ENCODE measurements at regions not wholly inside any gene's neighbourhood (a gene's known extent, or its start where the extent isn't known, plus 50 kb on each side); places are given as distances from the start of the nearest gene placed in this dataset.
"Not testable (repeated sequence)": the region's sequence is repeated elsewhere in the genome, so short reads cannot be mapped to it uniquely, and the experiment has no call there.

GRCh38 chr1:120264564-120264963, 88.2 kb upstream of the SEC22B start:
- WGBS (ENCODE audit: extremely low coverage, insufficient coverage, low lambda C conversion rate): no CpG with 5 or more reads among the region's 6 CpGs
- not testable (repeated sequence) for H3K9ac ChIP-seq (ENCODE audit: low read length); H3K4me2 ChIP-seq (ENCODE audit: low read length); H2BK5ac ChIP-seq (ENCODE audit: low read length); H3K4ac ChIP-seq (ENCODE audit: low read depth, low read length); H3K79me2 ChIP-seq (ENCODE audit: control insufficient read depth, insufficient read depth, low read length); H4K5ac ChIP-seq (ENCODE audit: low read length); H3K56ac ChIP-seq (ENCODE audit: low read length); H3K23ac ChIP-seq (ENCODE audit: low read length); H2BK120ac ChIP-seq (ENCODE audit: low read depth, low read length); H3K4me3 ChIP-seq (ENCODE audit: low read length); H3K79me1 ChIP-seq (ENCODE audit: low read length); H3K4me1 ChIP-seq (ENCODE audit: control insufficient read depth, low read depth, low read length); H4K8ac ChIP-seq (ENCODE audit: low read depth, low read length); H3K27ac ChIP-seq (ENCODE audit: low read depth, low read length); H2AK5ac ChIP-seq (ENCODE audit: low read length); H3K18ac ChIP-seq (ENCODE audit: low read length); H3K36me3 ChIP-seq (ENCODE audit: control insufficient read depth, insufficient read depth, low read length); H3K27me3 ChIP-seq (ENCODE audit: insufficient read depth, low read length, poor library complexity); DNase-seq; H2BK15ac ChIP-seq (replicated peaks; ENCODE audit: low read depth)

- not testable (repeated sequence) for H3K4ac ChIP-seq (ENCODE audit: low read depth, low read length); H4K5ac ChIP-seq (ENCODE audit: low read length); H3K4me2 ChIP-seq (ENCODE audit: low read length); H3K79me2 ChIP-seq (ENCODE audit: control insufficient read depth, insufficient read depth, low read length); H3K27me3 ChIP-seq (ENCODE audit: insufficient read depth, low read length, poor library complexity); DNase-seq; H4K8ac ChIP-seq (ENCODE audit: low read depth, low read length); H3K9ac ChIP-seq (ENCODE audit: low read length); H2BK120ac ChIP-seq (ENCODE audit: low read depth, low read length); H3K36me3 ChIP-seq (ENCODE audit: control insufficient read depth, insufficient read depth, low read length); H3K27ac ChIP-seq (ENCODE audit: low read depth, low read length); H3K4me1 ChIP-seq (ENCODE audit: control insufficient read depth, low read depth, low read length); H2BK15ac ChIP-seq (replicated peaks; ENCODE audit: low read depth); H3K23ac ChIP-seq (ENCODE audit: low read length); H3K18ac ChIP-seq (ENCODE audit: low read length); H2BK5ac ChIP-seq (ENCODE audit: low read length); H3K56ac ChIP-seq (ENCODE audit: low read length); H3K4me3 ChIP-seq (ENCODE audit: low read length); H3K79me1 ChIP-seq (ENCODE audit: low read length); H2AK5ac ChIP-seq (ENCODE audit: low read length)
- no CpG with 5 or more reads among the region's 4 CpGs for WGBS (ENCODE audit: extremely low coverage, insufficient coverage, low lambda C conversion rate)
Observed at GRCh38 chr1:120262791-120263751, 86.8 kb upstream of the SEC22B start.

- H3K79me1 ChIP-seq (ENCODE audit: low read length); H3K4ac ChIP-seq (ENCODE audit: low read depth, low read length); H3K27me3 ChIP-seq (ENCODE audit: insufficient read depth, low read length, poor library complexity); DNase-seq; H3K4me2 ChIP-seq (ENCODE audit: low read length); H3K4me3 ChIP-seq (ENCODE audit: low read length); H3K9ac ChIP-seq (ENCODE audit: low read length); H2BK120ac ChIP-seq (ENCODE audit: low read depth, low read length); H4K8ac ChIP-seq (ENCODE audit: low read depth, low read length); H3K56ac ChIP-seq (ENCODE audit: low read length); H2BK15ac ChIP-seq (replicated peaks; ENCODE audit: low read depth); H3K23ac ChIP-seq (ENCODE audit: low read length); H3K27ac ChIP-seq (ENCODE audit: low read depth, low read length); H4K5ac ChIP-seq (ENCODE audit: low read length); H3K36me3 ChIP-seq (ENCODE audit: control insufficient read depth, insufficient read depth, low read length); H2AK5ac ChIP-seq (ENCODE audit: low read length); H3K79me2 ChIP-seq (ENCODE audit: control insufficient read depth, insufficient read depth, low read length); H3K18ac ChIP-seq (ENCODE audit: low read length); H2BK5ac ChIP-seq (ENCODE audit: low read length); H3K4me1 ChIP-seq (ENCODE audit: control insufficient read depth, low read depth, low read length): not testable (repeated sequence)
- no CpG with 5 or more reads among the region's 2 CpGs for WGBS (ENCODE audit: extremely low coverage, insufficient coverage, low lambda C conversion rate)
Observed at GRCh38 chr1:120257778-120258105, 81.4 kb upstream of the SEC22B start.

- not testable (repeated sequence) for H3K4me2 ChIP-seq (ENCODE audit: low read length); H3K4me3 ChIP-seq (ENCODE audit: low read length); H3K56ac ChIP-seq (ENCODE audit: low read length); H3K4ac ChIP-seq (ENCODE audit: low read depth, low read length); H2BK5ac ChIP-seq (ENCODE audit: low read length); H3K79me2 ChIP-seq (ENCODE audit: control insufficient read depth, insufficient read depth, low read length); H3K27me3 ChIP-seq (ENCODE audit: insufficient read depth, low read length, poor library complexity); H3K79me1 ChIP-seq (ENCODE audit: low read length); H4K8ac ChIP-seq (ENCODE audit: low read depth, low read length); H2BK15ac ChIP-seq (replicated peaks; ENCODE audit: low read depth); H3K9ac ChIP-seq (ENCODE audit: low read length); H3K18ac ChIP-seq (ENCODE audit: low read length); H3K27ac ChIP-seq (ENCODE audit: low read depth, low read length); H3K23ac ChIP-seq (ENCODE audit: low read length); DNase-seq; H3K36me3 ChIP-seq (ENCODE audit: control insufficient read depth, insufficient read depth, low read length); H2BK120ac ChIP-seq (ENCODE audit: low read depth, low read length); H2AK5ac ChIP-seq (ENCODE audit: low read length); H4K5ac ChIP-seq (ENCODE audit: low read length); H3K4me1 ChIP-seq (ENCODE audit: control insufficient read depth, low read depth, low read length)
- WGBS (ENCODE audit: extremely low coverage, insufficient coverage, low lambda C conversion rate): no CpG with 5 or more reads among the region's 6 CpGs
Observed at GRCh38 chr1:120257064-120257777, 80.9 kb upstream of the SEC22B start.

GRCh38 chr1:120250756-120251155, 74.4 kb upstream of the SEC22B start:
- WGBS (ENCODE audit: extremely low coverage, insufficient coverage, low lambda C conversion rate): no CpG with 5 or more reads among the region's 2 CpGs
- not testable (repeated sequence) for H3K4me1 ChIP-seq (ENCODE audit: control insufficient read depth, low read depth, low read length); H3K23ac ChIP-seq (ENCODE audit: low read length); H3K4me2 ChIP-seq (ENCODE audit: low read length); H4K8ac ChIP-seq (ENCODE audit: low read depth, low read length); H3K79me2 ChIP-seq (ENCODE audit: control insufficient read depth, insufficient read depth, low read length); H3K27me3 ChIP-seq (ENCODE audit: insufficient read depth, low read length, poor library complexity); H3K4ac ChIP-seq (ENCODE audit: low read depth, low read length); H4K5ac ChIP-seq (ENCODE audit: low read length); H3K4me3 ChIP-seq (ENCODE audit: low read length); H3K36me3 ChIP-seq (ENCODE audit: control insufficient read depth, insufficient read depth, low read length); H2BK120ac ChIP-seq (ENCODE audit: low read depth, low read length); H3K27ac ChIP-seq (ENCODE audit: low read depth, low read length); H2BK5ac ChIP-seq (ENCODE audit: low read length); DNase-seq; H2AK5ac ChIP-seq (ENCODE audit: low read length); H3K79me1 ChIP-seq (ENCODE audit: low read length); H3K18ac ChIP-seq (ENCODE audit: low read length); H3K9ac ChIP-seq (ENCODE audit: low read length); H2BK15ac ChIP-seq (replicated peaks; ENCODE audit: low read depth); H3K56ac ChIP-seq (ENCODE audit: low read length)
